Bronchial epithelial cell (primary cell): ENCODE measurements at regions not wholly inside any gene's neighbourhood (a gene's known extent, or its start where the extent isn't known, plus 50 kb on each side); places are given as distances from the start of the nearest gene placed in this dataset.

ENCODE experiments used
- DNase-seq: peaks from one replicate; pipeline ENCODE4 v3.0.0-alpha.2; 2010; ENCODE audit warnings: low read depth
- FAIRE-seq: peaks from 2 replicates; lab custom pipeline; 2011; peaks lifted over from hg19 to GRCh38; lab: Jason Lieb, UNC
- H3K27me3 ChIP-seq: 2 replicates; pipeline ENCODE4 v1.5.1; 2011; ENCODE audit warnings: low read length; ENCODE audit not compliant: control insufficient read depth, insufficient read depth
- H3K36me3 ChIP-seq: 2 replicates; pipeline ENCODE4 v1.5.1; 2011; ENCODE audit warnings: low read length; ENCODE audit not compliant: control insufficient read depth, insufficient read depth
- H3K4me3 ChIP-seq: 2 replicates; pipeline ENCODE4 v1.5.1; 2011; ENCODE audit warnings: mild to moderate bottlenecking, low read depth, low read length, control low read depth
- CTCF ChIP-seq: IDR thresholded peaks from 2 replicates; pipeline ENCODE4 v1.5.1; 2011; ENCODE audit warnings: mild to moderate bottlenecking, moderate library complexity, low read length, control low read depth, inconsistent platforms; ENCODE audit not compliant: insufficient read depth, severe bottlenecking

GRCh38 chr9:15361737-15362136 is 54.7 kb upstream of the TTC39B start:
- Histone ChIP-seq H3K36me3 (no peaks in the 10 kb centered on the region), H3K27me3 (no peaks in the 10 kb centered on the region), H3K4me3 (no peak overlapping the region)
- TF ChIP-seq CTCF = no peak
- FAIRE-seq = no peak
- peak; percentile 17 for DNase-seq

- DNase-seq (no peak), FAIRE-seq (no peak)
- H3K27me3 ChIP-seq = no peaks in the 10 kb centered on the region
- H3K4me3 ChIP-seq = no peak overlapping the region
- TF ChIP-seq CTCF = no peak
- H3K36me3 ChIP-seq = no peaks in the 10 kb centered on the region
Observed at GRCh38 chr9:15357050-15357653, 50.1 kb upstream of the TTC39B start.
